ENCODE measurements at regions not wholly inside any gene's neighbourhood (a gene's known extent, or its start where the extent isn't known, plus 50 kb on each side); places are given as distances from the start of the nearest gene placed in this dataset.

- DNase-seq (no peak), ATAC-seq (no peak)
- H3K27ac ChIP-seq, result no peak overlapping the region
- H3K4me3 ChIP-seq, result no peak overlapping the region
- TF ChIP-seq POLR2A (IDR thresholded peaks at IDR 0.05) (no peak), CTCF (IDR thresholded peaks at IDR 0.05) (no peak)
- 78 to 86% methylated on average over 1 of the region's 1 CpG for WGBS, 2 donors
- H3K9me3 ChIP-seq, result no peaks in the 10 kb centered on the region
- H3K27me3 ChIP-seq, result no peaks in the 10 kb centered on the region
- H3K4me1 ChIP-seq, result no peaks in the 10 kb centered on the region
- H3K36me3 ChIP-seq (replicated peaks in 1 of 2; ENCODE audit: insufficient read depth in 1 of 2, low read depth in 2 of 2), result no peaks in the 10 kb centered on the region
- intact Hi-C loops (cut with DNase I), result no loop called here
These were observed 1068.6 kb upstream of the CADM2 start for GRCh38 chr3:83890039-83890762.

GRCh38 chr3:83890763-83891135 lies 1068.0 kb upstream of the CADM2 start:
- ATAC-seq, result no peak
- no peaks in the 10 kb centered on the region for H3K27me3 ChIP-seq
- 52 to 60% methylated on average over 2 of the region's 2 CpGs for WGBS, 2 donors
- intact Hi-C loops (cut with DNase I), result no loop called here
- no peak for DNase-seq
- TF ChIP-seq CTCF (IDR thresholded peaks at IDR 0.05) (no peak), POLR2A (IDR thresholded peaks at IDR 0.05) (no peak)
- H3K4me3 ChIP-seq, result no peak overlapping the region
- H3K9me3 ChIP-seq, result no peaks in the 10 kb centered on the region
- no peak overlapping the region for H3K27ac ChIP-seq
- no peaks in the 10 kb centered on the region for H3K36me3 ChIP-seq (replicated peaks in 1 of 2; ENCODE audit: insufficient read depth in 1 of 2, low read depth in 2 of 2)
- no peaks in the 10 kb centered on the region for H3K4me1 ChIP-seq

- H3K4me3 ChIP-seq, result no peak overlapping the region
- no peaks in the 10 kb centered on the region for H3K27me3 ChIP-seq
- WGBS, 2 donors, result 63 to 65% methylated on average over 2 of the region's 2 CpGs
- TF ChIP-seq CTCF (IDR thresholded peaks at IDR 0.05) (no peak), POLR2A (IDR thresholded peaks at IDR 0.05) (no peak)
- ATAC-seq (no peak), DNase-seq (no peak)
- H3K9me3 ChIP-seq, result no peaks in the 10 kb centered on the region
- H3K36me3 ChIP-seq (replicated peaks in 1 of 2; ENCODE audit: insufficient read depth in 1 of 2, low read depth in 2 of 2), result no peaks in the 10 kb centered on the region
- intact Hi-C loops (cut with DNase I), result no loop called here
- no peaks in the 10 kb centered on the region for H3K4me1 ChIP-seq
- H3K27ac ChIP-seq, result no peak overlapping the region
These were observed 1064.6 kb upstream of the CADM2 start for GRCh38 chr3:83894223-83894622.

- H3K4me3 ChIP-seq, result no peak overlapping the region
- WGBS, 2 donors, result 24 to 30% methylated on average over 1 of the region's 1 CpG
- H3K36me3 ChIP-seq (replicated peaks in 1 of 2; ENCODE audit: insufficient read depth in 1 of 2, low read depth in 2 of 2), result no peaks in the 10 kb centered on the region
- H3K9me3 ChIP-seq, result no peaks in the 10 kb centered on the region
- DNase-seq (no peak), ATAC-seq (no peak)
- no peaks in the 10 kb centered on the region for H3K27me3 ChIP-seq
- H3K27ac ChIP-seq, result no peak overlapping the region
- intact Hi-C loops (cut with DNase I), result no loop called here
- no peak for TF ChIP-seq POLR2A (IDR thresholded peaks at IDR 0.05)
- no peak for TF ChIP-seq CTCF (IDR thresholded peaks at IDR 0.05)
- H3K4me1 ChIP-seq, result no peaks in the 10 kb centered on the region
These were observed 1062.9 kb upstream of the CADM2 start for GRCh38 chr3:83895892-83896291.

Measured in body of pancreas (tissue), 4 donors.